OCI-LY7 (cell line): ENCODE measurements at regions not wholly inside any gene's neighbourhood (a gene's known extent, or its start where the extent isn't known, plus 50 kb on each side); places are given as distances from the start of the nearest gene placed in this dataset.

Experiments
- CTCF ChIP-seq: fragments of 200-600 bp; sonication (generic); conservative IDR thresholded peaks from 2 replicates; pipeline ENCODE4 v1.5.1; 2014; ENCODE audit warnings: mild to moderate bottlenecking, antibody characterized with exemption, low read length, moderate library complexity, mixed read lengths
- EZH2phosphoT487 ChIP-seq: fragments of 200-600 bp; sonication (generic); IDR thresholded peaks from 2 replicates; pipeline ENCODE4 v1.6.1; 2018; ENCODE audit warnings: low read depth, borderline replicate concordance, mild to moderate bottlenecking, mixed run types, antibody characterized with exemption, low read length, moderate library complexity, mixed read lengths

- no peak for TF ChIP-seq CTCF
- TF ChIP-seq EZH2phosphoT487, result no peak
Observed at GRCh38 chr12:40168868-40169267, 55.9 kb upstream of the LRRK2 start.
